ENCODE measurements at regions not wholly inside any gene's neighbourhood (a gene's known extent, or its start where the extent isn't known, plus 50 kb on each side); places are given as distances from the start of the nearest gene placed in this dataset.
"Not testable (repeated sequence)": the region's sequence is repeated elsewhere in the genome, so short reads cannot be mapped to it uniquely, and the experiment has no call there.

DNA sequence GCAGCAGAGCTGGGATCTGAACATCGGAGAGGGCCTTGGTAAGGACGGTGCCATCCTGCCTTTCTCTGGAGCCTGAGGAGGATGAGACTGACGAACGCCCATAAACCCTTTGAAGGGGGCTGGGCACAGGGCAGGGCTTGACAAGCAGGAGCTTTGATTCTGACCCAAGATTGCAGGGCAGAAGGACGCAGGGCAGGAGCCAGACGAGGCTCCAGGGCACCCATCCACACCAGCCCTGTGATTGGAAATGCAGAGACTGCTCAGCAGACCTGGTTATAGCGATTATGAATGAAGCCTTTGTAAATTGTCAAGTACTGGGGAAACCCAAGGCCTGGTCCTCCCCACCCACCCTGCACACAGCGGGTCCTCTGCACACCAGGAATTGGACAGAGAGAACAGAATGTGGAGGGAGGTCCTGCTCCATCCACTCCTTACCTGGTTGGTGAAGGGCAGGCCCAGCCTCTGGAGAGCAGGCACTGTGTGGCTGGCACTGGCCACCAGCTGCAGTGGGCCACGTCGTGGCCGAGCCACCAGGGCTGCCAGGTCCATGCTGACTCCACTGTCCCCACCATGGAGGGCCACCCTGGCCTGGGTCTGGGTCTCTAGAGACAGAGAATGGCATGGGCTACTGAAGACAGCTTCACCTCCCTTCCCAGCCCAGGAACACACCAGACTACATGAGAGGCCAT is 68.8 kb downstream of the RMI2 start:
- no peak overlapping the region for H3K27ac Mint-ChIP-seq
- TF ChIP-seq, protein P1, sequence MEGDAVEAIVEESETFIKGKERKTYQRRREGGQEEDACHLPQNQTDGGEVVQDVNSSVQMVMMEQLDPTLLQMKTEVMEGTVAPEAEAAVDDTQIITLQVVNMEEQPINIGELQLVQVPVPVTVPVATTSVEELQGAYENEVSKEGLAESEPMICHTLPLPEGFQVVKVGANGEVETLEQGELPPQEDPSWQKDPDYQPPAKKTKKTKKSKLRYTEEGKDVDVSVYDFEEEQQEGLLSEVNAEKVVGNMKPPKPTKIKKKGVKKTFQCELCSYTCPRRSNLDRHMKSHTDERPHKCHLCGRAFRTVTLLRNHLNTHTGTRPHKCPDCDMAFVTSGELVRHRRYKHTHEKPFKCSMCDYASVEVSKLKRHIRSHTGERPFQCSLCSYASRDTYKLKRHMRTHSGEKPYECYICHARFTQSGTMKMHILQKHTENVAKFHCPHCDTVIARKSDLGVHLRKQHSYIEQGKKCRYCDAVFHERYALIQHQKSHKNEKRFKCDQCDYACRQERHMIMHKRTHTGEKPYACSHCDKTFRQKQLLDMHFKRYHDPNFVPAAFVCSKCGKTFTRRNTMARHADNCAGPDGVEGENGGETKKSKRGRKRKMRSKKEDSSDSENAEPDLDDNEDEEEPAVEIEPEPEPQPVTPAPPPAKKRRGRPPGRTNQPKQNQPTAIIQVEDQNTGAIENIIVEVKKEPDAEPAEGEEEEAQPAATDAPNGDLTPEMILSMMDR (conservative IDR thresholded peaks at IDR 0.05): no peak
- H3K9me3 Mint-ChIP-seq: no peaks in the 10 kb centered on the region
- peaks cover 9% of the 10 kb centered on the region for H3K4me1 Mint-ChIP-seq (ENCODE audit: unreplicated experiment)
- no peaks in the 10 kb centered on the region for H3K36me3 Mint-ChIP-seq
- H3K27me3 Mint-ChIP-seq: no peaks in the 10 kb centered on the region
- no peak for DNase-seq (ENCODE audit: extremely low spot score, unreplicated experiment)
- no peak overlapping the region for H3K4me3 Mint-ChIP-seq

DNA sequence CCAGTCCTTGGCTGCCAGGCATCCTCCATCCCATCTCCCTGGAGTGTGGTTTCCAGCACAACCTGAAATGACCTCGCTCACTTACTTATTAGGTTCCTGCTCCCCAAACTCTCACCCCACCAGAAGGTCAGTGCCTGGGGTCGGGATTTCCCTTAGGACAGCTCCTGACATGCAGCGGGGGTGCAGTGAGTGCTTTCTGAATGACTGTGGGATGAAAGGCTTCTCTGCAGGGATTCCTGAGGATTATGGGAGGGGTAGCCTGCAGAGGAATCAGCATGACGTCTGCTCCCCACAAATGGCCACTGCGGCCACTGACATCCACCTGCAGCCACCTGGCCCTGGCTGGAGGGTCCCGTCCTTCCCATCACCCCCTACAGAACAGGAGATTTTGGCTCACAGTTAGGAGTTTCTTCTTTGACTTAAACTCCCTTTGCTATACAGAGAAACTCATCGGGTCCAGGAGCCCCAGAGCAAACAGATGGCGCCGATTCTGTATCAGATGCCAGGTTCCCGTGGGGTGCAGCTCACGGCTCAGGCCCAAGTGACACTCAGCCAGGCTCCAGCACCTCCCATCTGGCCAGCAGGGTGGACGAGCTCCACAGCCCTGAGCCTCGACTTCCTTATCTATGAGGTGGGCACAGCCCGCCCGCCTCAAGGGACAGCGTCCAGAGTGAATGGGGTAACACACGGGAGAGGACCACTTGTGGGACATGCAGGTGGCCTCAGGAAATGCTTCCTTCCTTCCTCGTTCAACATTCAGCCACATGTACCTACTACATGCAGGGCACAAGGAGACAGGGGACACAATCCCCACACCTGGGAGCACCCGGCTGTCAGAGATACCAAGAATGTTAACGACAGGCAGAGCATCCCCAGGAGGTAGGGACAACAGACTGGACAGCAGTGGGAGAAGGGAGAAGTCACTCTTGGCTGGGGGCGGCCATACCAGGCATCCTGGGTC is 69.8 kb downstream of the RMI2 start:
- no peak overlapping the region for H3K27ac Mint-ChIP-seq
- no peaks in the 10 kb centered on the region for H3K9me3 Mint-ChIP-seq
- no peaks in the 10 kb centered on the region for H3K27me3 Mint-ChIP-seq

DNA sequence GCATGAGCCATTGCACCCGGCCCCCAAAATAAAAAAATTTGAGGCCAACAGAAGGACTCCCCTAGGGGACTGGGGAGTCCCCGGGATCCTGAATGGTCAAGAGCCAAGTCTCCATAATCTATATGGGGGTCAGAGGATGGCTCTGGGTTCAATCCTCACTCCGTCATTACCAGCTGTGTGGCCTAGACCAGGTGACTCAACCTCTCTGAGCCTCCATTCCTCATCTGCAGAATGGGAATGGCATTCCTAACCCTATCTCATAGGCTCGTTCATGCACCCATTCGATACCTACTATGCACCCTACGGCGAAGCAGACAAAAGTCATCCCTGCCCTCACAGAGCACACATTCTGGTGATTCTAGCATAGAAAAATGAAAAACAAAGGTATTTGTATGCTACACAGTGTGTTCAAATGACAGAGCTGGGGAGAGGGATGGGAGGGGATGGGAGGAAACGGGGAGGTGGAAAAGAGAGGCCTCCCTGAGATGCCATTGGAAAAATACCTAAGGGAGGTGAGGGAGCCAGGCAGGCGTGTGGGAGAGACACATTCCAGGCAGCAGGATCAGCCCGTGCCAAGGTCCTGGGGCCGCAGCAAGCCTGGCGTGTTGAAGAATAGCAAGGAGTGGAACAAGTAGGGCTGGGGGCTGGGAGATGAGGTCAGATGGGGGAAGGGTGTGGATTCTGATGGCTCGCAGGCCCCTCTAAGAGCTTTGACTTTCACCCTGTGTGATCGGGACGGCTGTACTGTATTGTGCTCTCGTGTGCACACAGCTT is 71.2 kb downstream of the RMI2 start:
- DNase-seq (ENCODE audit: extremely low spot score, unreplicated experiment): no peak
- H3K27me3 Mint-ChIP-seq: no peaks in the 10 kb centered on the region
- TF ChIP-seq, protein P1 (conservative IDR thresholded peaks at IDR 0.05): no peak
- no peak overlapping the region for H3K27ac Mint-ChIP-seq
- H3K4me1 Mint-ChIP-seq (ENCODE audit: unreplicated experiment): peaks cover 9% of the 10 kb centered on the region
- no peak overlapping the region for H3K4me3 Mint-ChIP-seq
- no peaks in the 10 kb centered on the region for H3K9me3 Mint-ChIP-seq
- no peaks in the 10 kb centered on the region for H3K36me3 Mint-ChIP-seq

More for the DNA sequence above, 69.8 kb downstream of the RMI2 start:
- no peak for DNase-seq (ENCODE audit: extremely low spot score, unreplicated experiment)
- H3K4me1 Mint-ChIP-seq (ENCODE audit: unreplicated experiment): peaks cover 9% of the 10 kb centered on the region
- TF ChIP-seq, protein P1 (conservative IDR thresholded peaks at IDR 0.05): no peak
- no peaks in the 10 kb centered on the region for H3K36me3 Mint-ChIP-seq
- no peak overlapping the region for H3K4me3 Mint-ChIP-seq

DNA sequence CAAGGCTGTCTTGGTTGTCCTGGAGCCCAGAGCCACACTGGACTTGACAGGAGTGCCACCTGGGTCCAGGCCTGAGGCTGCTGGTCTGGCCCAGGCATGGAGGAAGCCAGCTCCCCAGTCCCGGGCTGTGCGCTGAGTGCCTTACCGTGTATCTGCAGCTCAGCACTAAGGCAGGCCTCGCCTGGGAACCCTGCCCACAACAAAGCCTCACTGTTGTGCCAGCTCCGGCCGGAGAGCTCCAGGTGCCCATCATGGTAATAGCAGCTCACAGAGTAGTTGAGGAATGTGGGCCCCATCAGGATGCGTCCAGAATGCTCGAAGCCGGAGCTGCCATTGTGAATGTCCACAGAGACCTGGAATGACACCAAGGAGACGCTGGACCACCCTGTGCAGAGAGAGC is 72.2 kb downstream of the RMI2 start:
- H3K4me1 Mint-ChIP-seq (ENCODE audit: unreplicated experiment): peaks cover 3% of the 10 kb centered on the region
- no peaks in the 10 kb centered on the region for H3K36me3 Mint-ChIP-seq
- H3K4me3 Mint-ChIP-seq: no peak overlapping the region
- no peaks in the 10 kb centered on the region for H3K27me3 Mint-ChIP-seq
- no peak overlapping the region for H3K27ac Mint-ChIP-seq
- no peak for DNase-seq (ENCODE audit: extremely low spot score, unreplicated experiment)
- H3K9me3 Mint-ChIP-seq: no peaks in the 10 kb centered on the region
- TF ChIP-seq, protein P1 (conservative IDR thresholded peaks at IDR 0.05): no peak

DNA sequence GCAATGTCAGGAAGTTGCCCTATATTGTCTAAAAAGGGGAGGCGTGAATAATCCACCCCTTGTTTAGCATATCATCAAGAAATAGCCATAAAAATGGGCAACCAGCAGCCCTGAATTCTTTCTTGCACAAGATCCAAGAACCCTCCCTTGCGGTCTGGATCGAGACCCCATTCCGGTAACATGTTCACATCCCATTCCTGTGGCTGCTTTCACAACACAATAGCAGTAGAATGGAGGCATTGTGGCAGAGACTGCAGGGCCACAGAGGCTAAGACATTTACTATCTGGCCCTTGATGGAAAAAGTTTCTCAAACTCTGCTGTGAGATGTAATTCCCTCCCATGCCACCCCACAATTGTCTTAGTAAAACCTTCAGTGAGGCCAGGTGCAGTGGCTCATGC is 73.2 kb downstream of the RMI2 start:
- Mint-ChIP-seq H3K4me1 (ENCODE audit: unreplicated experiment) (peaks cover 3% of the 10 kb centered on the region), H3K27me3 (no peaks in the 10 kb centered on the region), H3K36me3 (no peaks in the 10 kb centered on the region), H3K27ac (no peak overlapping the region), H3K4me3 (no peak overlapping the region), H3K9me3 (no peaks in the 10 kb centered on the region)
- DNase-seq (ENCODE audit: extremely low spot score, unreplicated experiment): no peak
- TF ChIP-seq, protein P1 (conservative IDR thresholded peaks at IDR 0.05): no peak

DNA sequence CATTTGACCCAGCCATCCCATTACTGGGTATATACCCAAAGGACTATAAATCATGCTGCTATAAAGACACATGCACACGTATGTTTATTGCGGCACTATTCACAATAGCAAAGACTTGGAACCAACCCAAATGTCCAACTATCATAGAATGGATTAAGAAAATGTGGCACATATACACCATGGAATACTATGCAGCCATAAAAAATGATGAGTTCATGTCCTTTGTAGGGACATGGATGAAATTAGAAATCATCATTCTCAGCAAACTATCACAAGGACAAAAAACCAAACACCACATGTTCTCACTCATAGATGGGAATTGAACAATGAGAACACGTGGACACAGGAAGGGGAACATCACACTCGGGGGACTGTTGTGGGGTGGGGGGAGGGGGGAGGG is 74.8 kb downstream of the RMI2 start:
- not testable (repeated sequence) for H3K27ac Mint-ChIP-seq; H3K36me3 Mint-ChIP-seq; H3K4me1 Mint-ChIP-seq (ENCODE audit: unreplicated experiment); H3K4me3 Mint-ChIP-seq; DNase-seq (ENCODE audit: extremely low spot score, unreplicated experiment); H3K9me3 Mint-ChIP-seq; H3K27me3 Mint-ChIP-seq

All from type B pancreatic cell (in vitro differentiated cells).